Endothelial cell of umbilical vein (primary cell): ENCODE measurements at regions not wholly inside any gene's neighbourhood (a gene's known extent, or its start where the extent isn't known, plus 50 kb on each side); places are given as distances from the start of the nearest gene placed in this dataset.

Experiments
- BruUV-seq: library from RNA; stranded (reverse); fragments of 400-500 nt; replicated peaks from 2 replicates; lab custom pipeline; 2021; lab: Mats Ljungman, UMichigan
- CTCF ChIA-PET: fragments of 300-600, 350-600 bp; sonication (Branson Sonifier 250); formaldehyde crosslinking; loops from one replicate; lab custom pipeline; 2021; ENCODE audit warnings: antibody characterized with exemption, inconsistent platforms; lab: Charles Lee
- POLR2A ChIA-PET: fragments of 300-600, 350-600 bp; sonication (Branson Sonifier 250); formaldehyde crosslinking; loops from one replicate; lab custom pipeline; 2021; ENCODE audit warnings: antibody characterized with exemption, inconsistent platforms; lab: Charles Lee
- DNase-seq: peaks from one replicate; pipeline ENCODE4 v3.0.0-alpha.2; 2011; ENCODE audit warnings: low read depth, low spot score
- FAIRE-seq: peaks from 2 replicates; lab custom pipeline; 2011; peaks lifted over from hg19 to GRCh38; lab: Jason Lieb, UNC
- H2AFZ ChIP-seq: 2 replicates; pipeline ENCODE4 v1.6.0; 2012; ENCODE audit warnings: low read depth, low read length, control low read depth, inconsistent platforms
- H3K27ac ChIP-seq: 2 replicates; pipeline ENCODE4 v1.5.1; 2011; ENCODE audit warnings: low read depth, mild to moderate bottlenecking, control low read depth, low read length, moderate library complexity; ENCODE audit not compliant: insufficient read depth
- H3K27me3 ChIP-seq, 2 experiments: 2 replicates each; pipeline versions ENCODE4 v1.6.0 to v1.6.1; 2011; ENCODE audit warnings: low read length in 2 of 2, mixed read lengths in 1 of 2; ENCODE audit not compliant: control insufficient read depth in 2 of 2, insufficient read depth in 2 of 2
- H3K36me3 ChIP-seq, 2 experiments: 2 replicates in 1 of 2; 3 replicates in 1 of 2; pipeline ENCODE4 v1.5.1; 2011; ENCODE audit warnings: low read length in 2 of 2, mild to moderate bottlenecking in 1 of 2, moderate library complexity in 1 of 2; ENCODE audit not compliant: control insufficient read depth in 2 of 2, insufficient read depth in 2 of 2; ENCODE audit errors: extremely low read depth in 1 of 2
- H3K4me1 ChIP-seq: 3 replicates; pipeline ENCODE4 v1.5.1; 2011; ENCODE audit warnings: mild to moderate bottlenecking, low read length; ENCODE audit not compliant: control insufficient read depth, insufficient read depth; ENCODE audit errors: extremely low read depth
- H3K4me2 ChIP-seq: 2 replicates; pipeline ENCODE4 v1.6.1; 2011; ENCODE audit warnings: low read length, control low read depth, mixed read lengths; ENCODE audit not compliant: insufficient read depth
- H3K4me3 ChIP-seq, 3 experiments: fragments of 200-600 bp in 1 of 3; sonication (generic), shearing (Covaris generic) in 1 of 3; replicated peaks in 1 of 3; 2 replicates each; pipeline ENCODE4 v1.5.1; 2011 to 2016; ENCODE audit warnings: control low read depth in 3 of 3, low read length in 3 of 3, mild to moderate bottlenecking in 2 of 3, inconsistent platforms in 1 of 3, low read depth in 1 of 3, moderate library complexity in 1 of 3; ENCODE audit not compliant: insufficient read depth in 1 of 3
- H3K79me2 ChIP-seq: 2 replicates; pipeline ENCODE4 v1.6.0; 2012; ENCODE audit warnings: low read length, inconsistent platforms; ENCODE audit not compliant: control insufficient read depth, insufficient read depth
- H3K9ac ChIP-seq: replicated peaks from 2 replicates; pipeline ENCODE3; 2011; ENCODE audit warnings: low read length, control low read depth; ENCODE audit not compliant: insufficient read depth; ENCODE audit errors: extremely low read depth
- H3K9me1 ChIP-seq: replicated peaks from 3 replicates; pipeline ENCODE4 v1.6.0; 2011; ENCODE audit warnings: mild to moderate bottlenecking, low read length; ENCODE audit not compliant: control insufficient read depth, insufficient read depth; ENCODE audit errors: extremely low read depth
- H3K9me3 ChIP-seq: replicated peaks from 2 replicates; pipeline ENCODE4 v1.5.1; 2012; ENCODE audit warnings: low read length, inconsistent platforms; ENCODE audit not compliant: control insufficient read depth, insufficient read depth
- H4K20me1 ChIP-seq: replicated peaks from 2 replicates; pipeline ENCODE3; 2011; ENCODE audit warnings: mild to moderate bottlenecking, low read length; ENCODE audit not compliant: control insufficient read depth, insufficient read depth; ENCODE audit errors: extremely low read depth
- EZH2 ChIP-seq: IDR thresholded peaks from 2 replicates; pipeline ENCODE4 v1.6.1; 2012; ENCODE audit warnings: borderline replicate concordance, low read depth, mild to moderate bottlenecking, moderate library complexity, low read length, inconsistent platforms; ENCODE audit not compliant: severe bottlenecking
- FOS ChIP-seq: IDR thresholded peaks from 2 replicates; pipeline ENCODE4 v1.6.1; 2011; ENCODE audit warnings: mild to moderate bottlenecking, low read length, moderate library complexity, borderline replicate concordance; ENCODE audit not compliant: insufficient read depth
- GATA2 ChIP-seq: IDR thresholded peaks from 2 replicates; pipeline ENCODE4 v1.7.0; 2011; ENCODE audit warnings: low read depth, mild to moderate bottlenecking, moderate library complexity, mixed read lengths, low read length; ENCODE audit not compliant: insufficient read length, insufficient read depth
- JUN ChIP-seq: IDR thresholded peaks from 2 replicates; pipeline ENCODE4 v1.6.1; 2011; ENCODE audit warnings: borderline replicate concordance, low read depth; ENCODE audit not compliant: insufficient read length, insufficient read depth
- MAX ChIP-seq: IDR thresholded peaks from 2 replicates; pipeline ENCODE4 v1.6.1; 2011; ENCODE audit not compliant: insufficient read depth, insufficient read length
- MYC ChIP-seq: IDR thresholded peaks from one replicate; pipeline ENCODE4 v1.6.1; 2011; ENCODE audit warnings: mild to moderate bottlenecking, low read depth, low read length
- POLR2A ChIP-seq: IDR thresholded peaks from 2 replicates; pipeline ENCODE4 v1.6.1; 2012; ENCODE audit warnings: low read depth, mild to moderate bottlenecking, control low read depth, low read length
- POLR2AphosphoS5 ChIP-seq: IDR thresholded peaks from 2 replicates; pipeline ENCODE4 v1.6.1; 2012; ENCODE audit warnings: low read depth, mild to moderate bottlenecking, control low read depth, low read length, moderate library complexity; ENCODE audit not compliant: insufficient read depth
- dilution Hi-C: fragments of 300-500 bp; cut with MboI; formaldehyde crosslinking; loops from one replicate; pipeline ENCODE4 v1.15.0; 2019; ENCODE audit warnings: low sequenced_read_pairs; ENCODE audit not compliant: extremely low pct_ligation_motif_present
- intact Hi-C: fragments of 100-400 bp; cut with micrococcal nuclease; formaldehyde crosslinking; loops from one replicate; pipeline ENCODE4 v1.10.0; 2022
- TF ChIP-seq, protein P1 (sequence below), 2 donors: IDR thresholded peaks; 1 replicate in 1 of 2; 2 replicates in 1 of 2; pipeline ENCODE4 v1.5.1; 2011; ENCODE audit warnings: low read length in 2 of 2, mild to moderate bottlenecking in 2 of 2, moderate library complexity in 2 of 2, control low read depth in 1 of 2, inconsistent platforms in 1 of 2, low read depth in 1 of 2; ENCODE audit not compliant: insufficient read depth in 1 of 2; ENCODE audit errors: extremely low read depth in 1 of 2

DNA sequence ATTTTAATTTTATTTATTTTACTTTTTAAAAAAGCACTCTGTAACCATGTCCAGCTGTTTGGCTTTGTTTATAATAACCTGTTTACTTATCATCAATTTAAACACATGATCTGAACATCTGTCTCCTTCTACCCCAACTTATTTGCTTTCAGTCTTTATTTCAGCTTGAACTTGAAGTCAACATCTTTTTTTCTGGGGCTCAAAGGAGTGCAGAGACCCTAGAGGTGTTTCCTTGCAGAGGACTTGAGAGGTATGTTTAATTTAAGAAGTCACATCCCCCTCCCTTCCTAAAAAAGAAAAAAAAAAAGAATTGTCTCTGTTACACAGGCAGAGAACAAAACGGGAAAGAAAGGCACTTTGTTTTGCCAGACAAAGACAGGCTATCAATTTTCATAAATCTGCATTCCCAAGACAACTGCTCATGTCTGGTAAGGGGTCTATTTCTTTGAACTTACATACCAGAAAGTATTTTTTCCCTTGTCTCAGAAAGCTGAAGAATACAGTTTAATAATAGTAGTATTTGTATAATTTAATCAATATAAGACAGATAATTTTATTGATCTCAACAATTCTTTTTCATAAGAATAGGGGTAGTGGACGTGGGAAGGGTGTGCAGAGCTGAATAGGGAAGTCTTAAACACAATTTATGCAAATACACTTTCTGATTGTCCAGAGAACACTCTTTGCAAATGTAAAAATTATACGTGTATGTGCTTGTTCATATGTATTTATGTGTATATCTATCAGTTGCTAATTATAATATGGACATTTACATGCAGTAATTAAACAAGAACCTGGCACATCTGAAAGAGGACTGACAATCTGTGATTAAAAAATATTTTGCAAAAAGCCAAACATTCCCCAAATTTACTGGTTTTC lies 109.7 kb upstream of the PDZRN3 start:
- Histone ChIP-seq H3K27ac (no peak overlapping the region), H4K20me1 (no peaks in the 10 kb centered on the region), H3K9ac (no peak overlapping the region), H3K4me1 (no peaks in the 10 kb centered on the region), H3K4me3 (no peak overlapping the region), H3K79me2 (no peaks in the 10 kb centered on the region), H3K36me3 (no peaks in the 10 kb centered on the region), H3K9me1 (no peaks in the 10 kb centered on the region), H3K9me3 (no peaks in the 10 kb centered on the region), H3K4me2 (no peak overlapping the region), H2AFZ (no peak overlapping the region), H3K27me3 (no peaks in the 10 kb centered on the region)
- intact Hi-C loops (no loop called here), dilution Hi-C loops (no loop called here)
- no TSS peak for BruUV-seq
- FAIRE-seq = no peak
- POLR2A ChIA-PET = no interaction called here
- DNase-seq = no peak
- TF ChIP-seq POLR2AphosphoS5 = no peak
- TF ChIP-seq MYC = no peak
- no peak for TF ChIP-seq JUN
- no peak for TF ChIP-seq EZH2
- TF ChIP-seq GATA2 = no peak
- no peak for TF ChIP-seq POLR2A
- no peak for TF ChIP-seq FOS
- TF ChIP-seq, protein P1, sequence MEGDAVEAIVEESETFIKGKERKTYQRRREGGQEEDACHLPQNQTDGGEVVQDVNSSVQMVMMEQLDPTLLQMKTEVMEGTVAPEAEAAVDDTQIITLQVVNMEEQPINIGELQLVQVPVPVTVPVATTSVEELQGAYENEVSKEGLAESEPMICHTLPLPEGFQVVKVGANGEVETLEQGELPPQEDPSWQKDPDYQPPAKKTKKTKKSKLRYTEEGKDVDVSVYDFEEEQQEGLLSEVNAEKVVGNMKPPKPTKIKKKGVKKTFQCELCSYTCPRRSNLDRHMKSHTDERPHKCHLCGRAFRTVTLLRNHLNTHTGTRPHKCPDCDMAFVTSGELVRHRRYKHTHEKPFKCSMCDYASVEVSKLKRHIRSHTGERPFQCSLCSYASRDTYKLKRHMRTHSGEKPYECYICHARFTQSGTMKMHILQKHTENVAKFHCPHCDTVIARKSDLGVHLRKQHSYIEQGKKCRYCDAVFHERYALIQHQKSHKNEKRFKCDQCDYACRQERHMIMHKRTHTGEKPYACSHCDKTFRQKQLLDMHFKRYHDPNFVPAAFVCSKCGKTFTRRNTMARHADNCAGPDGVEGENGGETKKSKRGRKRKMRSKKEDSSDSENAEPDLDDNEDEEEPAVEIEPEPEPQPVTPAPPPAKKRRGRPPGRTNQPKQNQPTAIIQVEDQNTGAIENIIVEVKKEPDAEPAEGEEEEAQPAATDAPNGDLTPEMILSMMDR (IDR thresholded peaks at IDR 0.05; ENCODE audit: extremely low read depth in 1 of 2, insufficient read depth in 1 of 2, low read depth in 1 of 2, low read length in 2 of 2) = no peak
- TF ChIP-seq MAX = no peak
- CTCF ChIA-PET = no interaction called here
